ENCODE measurements at regions not wholly inside any gene's neighbourhood (a gene's known extent, or its start where the extent isn't known, plus 50 kb on each side); places are given as distances from the start of the nearest gene placed in this dataset.
A peak's percentile ranks its signal among the peaks of the same experiment; 100 is the strongest.

GRCh38 chr16:7763111-7763510, 430.5 kb downstream of the RBFOX1 start:
- Histone ChIP-seq H3K27ac (ENCODE audit: low read depth, low read length) (no peak overlapping the region), H2BK120ac (replicated peaks; ENCODE audit: low read depth, low read length) (peak overlapping the region; percentile 18), H3K4ac (replicated peaks; ENCODE audit: insufficient read length, low read depth, low read length) (no peak overlapping the region), H3K23ac (ENCODE audit: insufficient read length) (no peak overlapping the region), H4K91ac (replicated peaks; ENCODE audit: insufficient read length, low read length) (peak overlapping the region; percentile 49), H3K9ac (replicated peaks in 1 of 4; ENCODE audit: extremely low read depth in 1 of 4, low read depth in 3 of 4, low read length in 3 of 4) (no peak overlapping the region), H3K23me2 (ENCODE audit: low read depth, low read length) (0 out of 2 replicates have a peak, but pooled peaks cover 3% of the 10 kb centered on the region), H3K27me3 (replicated peaks in 1 of 4; ENCODE audit: control insufficient read depth in 3 of 4, extremely low read depth in 1 of 4, insufficient read depth in 3 of 4, low read length in 3 of 4) (peaks cover 0 to 8% (median 0%) of the 10 kb centered on the region in 4 experiments; a peak in 2 of 7 replicates), H3K79me1 (ENCODE audit: low read depth, low read length) (no peaks in the 10 kb centered on the region), H2BK15ac (ENCODE audit: low read length) (no peak overlapping the region), H3K18ac (ENCODE audit: extremely low read depth, low read length) (0 out of 2 replicates have a peak overlapping the region, but pooled peaks have one; percentile 54), H2BK12ac (ENCODE audit: low read depth, low read length) (peak overlapping the region; percentile 82), H4K8ac (ENCODE audit: extremely low read depth, insufficient read depth, low read length) (no peak overlapping the region), H2AFZ (ENCODE audit: low read length) (no peak overlapping the region), H3K36me3 (ENCODE audit: control insufficient read depth in 2 of 4, insufficient read depth in 4 of 4, low read length in 3 of 4) (no peaks in the 10 kb centered on the region), H3K56ac (replicated peaks; ENCODE audit: insufficient read length, low read depth, low read length) (no peak overlapping the region), H4K20me1 (replicated peaks in 1 of 2; ENCODE audit: control insufficient read depth in 1 of 2, insufficient read depth in 2 of 2, low read length in 2 of 2) (no peaks in the 10 kb centered on the region), H2BK20ac (ENCODE audit: low read length) (peak overlapping the region; percentile 23; the same call in 1 of the 2 replicates), H3K4me2 (ENCODE audit: insufficient read depth in 1 of 2, low read depth in 2 of 2, low read length in 2 of 2) (no peak overlapping the region), H3K4me3 (ENCODE audit: extremely low read depth in 1 of 4, insufficient read depth in 2 of 4, low read depth in 3 of 4, low read length in 4 of 4) (no peak overlapping the region), H3K79me2 (ENCODE audit: control insufficient read depth in 1 of 2, insufficient read depth in 2 of 2, low read length in 2 of 2) (no peaks in the 10 kb centered on the region), H3K9me3 (ENCODE audit: insufficient read depth in 2 of 2, low read depth in 1 of 2, low read length in 1 of 2) (no peaks in the 10 kb centered on the region), H2BK5ac (ENCODE audit: low read depth, low read length) (peak overlapping the region; percentile 31; the same call in 1 of the 2 replicates), H3K14ac (ENCODE audit: insufficient read length) (no peak overlapping the region), H3K4me1 (replicated peaks in 1 of 4; ENCODE audit: control insufficient read depth in 3 of 4, insufficient read depth in 4 of 4, low read length in 3 of 4) (peaks cover 10 to 30% (median 23%) of the 10 kb centered on the region in 4 experiments), H2AK5ac (ENCODE audit: low read depth, low read length) (0 out of 2 replicates have a peak overlapping the region, but pooled peaks have one; percentile 69), H4K5ac (ENCODE audit: insufficient read length, low read depth, low read length) (no peak overlapping the region)
- DNase-seq (ENCODE audit: low read depth in 1 of 2, low spot score in 2 of 2) (no peak), FAIRE-seq (no peak)
- ChIA-PET CTCF (ENCODE audit: partially characterized antibody) (interaction anchor here (0.6 to 1.1 kb wide), 3 partner anchors 31 to 1080 kb away, joined by 3 to 4 read pairs (median 3); no protein-coding TSS in a partner anchor), POLR2A (ENCODE audit: partially characterized antibody) (no interaction called here)
- TF ChIP-seq BCL11A (IDR thresholded peaks at IDR 0.05; ENCODE audit: low read depth in 2 of 2, low read length in 2 of 2) (no peak), MAFK (IDR thresholded peaks at IDR 0.05; ENCODE audit: low read depth, low read length) (peak; percentile 69; the same call in 1 of the 2 replicates)
- WGBS, 2 experiments (ENCODE audit: extremely low coverage in 1 of 2, insufficient coverage in 1 of 2, insufficient read length in 1 of 2, insufficient replicate concordance in 2 of 2, low coverage in 1 of 2, low lambda C conversion rate in 2 of 2, missing lambda C conversion rate in 1 of 2): 91% methylated on average over 8 of the region's 8 CpGs; no CpG with 5 or more reads in 1 of the 2 experiments
